Tibial nerve (tissue), 3 donors: ENCODE measurements at regions not wholly inside any gene's neighbourhood (a gene's known extent, or its start where the extent isn't known, plus 50 kb on each side); places are given as distances from the start of the nearest gene placed in this dataset.

Experiments used
- POLR2A ChIP-seq, 2 donors: fragments of 450-650 bp; IDR thresholded peaks; one replicate each; pipeline ENCODE4 v1.6.1; 2017; ENCODE audit warnings: antibody characterized with exemption in 2 of 2, mild to moderate bottlenecking in 2 of 2, moderate library complexity in 2 of 2
- TF ChIP-seq, protein P1 (sequence below), 5 experiments: fragments of 200-600 bp in 3 of 5; fragments of 450-650 bp in 2 of 5; sonication (generic) in 3 of 5; IDR thresholded peaks; one replicate each; pipeline ENCODE4 v1.5.1; 2016 to 2019; ENCODE audit warnings: antibody characterized with exemption in 5 of 5, mild to moderate bottlenecking in 3 of 5, moderate library complexity in 2 of 5

DNA sequence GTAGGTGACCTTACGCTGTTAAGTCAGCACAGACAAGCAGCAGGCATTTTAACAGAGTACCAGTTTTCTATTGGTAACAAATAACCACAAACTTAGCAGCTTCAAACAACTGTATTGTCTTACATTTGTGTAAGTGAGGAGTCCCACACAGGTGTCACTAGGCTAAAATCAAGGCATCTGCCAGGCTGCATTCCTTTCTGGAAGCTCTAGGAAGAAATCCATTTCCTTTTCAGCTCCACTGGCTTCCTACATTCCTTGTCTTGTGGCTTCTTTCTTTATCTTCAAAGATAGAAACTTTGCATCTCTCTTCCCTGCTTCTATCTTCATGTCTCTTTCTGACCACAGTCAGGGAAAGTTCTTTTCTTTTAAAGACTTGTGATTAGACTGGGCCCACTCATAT lies 139.9 kb downstream of the TMEM144 start:
- TF ChIP-seq, protein P1, sequence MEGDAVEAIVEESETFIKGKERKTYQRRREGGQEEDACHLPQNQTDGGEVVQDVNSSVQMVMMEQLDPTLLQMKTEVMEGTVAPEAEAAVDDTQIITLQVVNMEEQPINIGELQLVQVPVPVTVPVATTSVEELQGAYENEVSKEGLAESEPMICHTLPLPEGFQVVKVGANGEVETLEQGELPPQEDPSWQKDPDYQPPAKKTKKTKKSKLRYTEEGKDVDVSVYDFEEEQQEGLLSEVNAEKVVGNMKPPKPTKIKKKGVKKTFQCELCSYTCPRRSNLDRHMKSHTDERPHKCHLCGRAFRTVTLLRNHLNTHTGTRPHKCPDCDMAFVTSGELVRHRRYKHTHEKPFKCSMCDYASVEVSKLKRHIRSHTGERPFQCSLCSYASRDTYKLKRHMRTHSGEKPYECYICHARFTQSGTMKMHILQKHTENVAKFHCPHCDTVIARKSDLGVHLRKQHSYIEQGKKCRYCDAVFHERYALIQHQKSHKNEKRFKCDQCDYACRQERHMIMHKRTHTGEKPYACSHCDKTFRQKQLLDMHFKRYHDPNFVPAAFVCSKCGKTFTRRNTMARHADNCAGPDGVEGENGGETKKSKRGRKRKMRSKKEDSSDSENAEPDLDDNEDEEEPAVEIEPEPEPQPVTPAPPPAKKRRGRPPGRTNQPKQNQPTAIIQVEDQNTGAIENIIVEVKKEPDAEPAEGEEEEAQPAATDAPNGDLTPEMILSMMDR (IDR thresholded peaks at IDR 0.05): no peak
- TF ChIP-seq POLR2A (IDR thresholded peaks at IDR 0.05): no peak
